ENCODE measurements at regions not wholly inside any gene's neighbourhood (a gene's known extent, or its start where the extent isn't known, plus 50 kb on each side); places are given as distances from the start of the nearest gene placed in this dataset.

GRCh38 chr2:193251909-193252308 is 1057.2 kb upstream of the TMEFF2 start:
- TF ChIP-seq CTCF (conservative IDR thresholded peaks at IDR 0.05; ENCODE audit: low read depth, low read length) (no peak), EZH2 (IDR thresholded peaks at IDR 0.05; ENCODE audit: borderline replicate concordance, low read depth, low read length, poor library complexity, severe bottlenecking) (no peak)
